BJ (cell line): ENCODE measurements at regions not wholly inside any gene's neighbourhood (a gene's known extent, or its start where the extent isn't known, plus 50 kb on each side); places are given as distances from the start of the nearest gene placed in this dataset. TPM values are rescaled to one million over a fixed set of nuclear protein-coding genes. Genes with fewer than 3 reads are reported as not detected.

ENCODE experiments used
- CTCF ChIA-PET: fragments of 350-600 bp; formaldehyde crosslinking; extraction: SDS; loops from one replicate; lab custom pipeline; 2021; ENCODE audit warnings: antibody characterized with exemption, inconsistent platforms; lab: Yijun Ruan, JAX
- POLR2A ChIA-PET: fragments of 300-600 bp; sonication (Branson Sonifier 250); formaldehyde crosslinking; extraction: SDS; loops from one replicate; lab custom pipeline; 2021; ENCODE audit warnings: antibody characterized with exemption; lab: Charles Lee
- DNase-seq: peaks from one replicate; pipeline ENCODE4 v3.0.0-alpha.2; 2011; ENCODE audit warnings: low read depth
- H3K27me3 ChIP-seq: 2 replicates; pipeline ENCODE4 v1.6.0; 2011; ENCODE audit warnings: low read length; ENCODE audit not compliant: control insufficient read depth, insufficient read depth
- H3K36me3 ChIP-seq: 2 replicates; pipeline ENCODE4 v1.5.1; 2011; ENCODE audit warnings: low read length; ENCODE audit not compliant: control insufficient read depth, insufficient read depth
- H3K4me3 ChIP-seq: 2 replicates; pipeline ENCODE4 v1.5.1; 2011; ENCODE audit warnings: low read depth, mild to moderate bottlenecking, control low read depth, low read length
- small RNA-seq: library from RNA; depleted of rRNA; stranded (forward); fragments of <200 nt; gene quantifications from one replicate; pipeline ENCODE3, GENCODE V24; 2012; ENCODE audit warnings: low replicate concordance, low read depth; ENCODE audit not compliant: insufficient read length
- TF ChIP-seq, protein P1 (sequence below): IDR thresholded peaks from 2 replicates; pipeline ENCODE4 v1.5.1; 2011; ENCODE audit warnings: low read depth, mild to moderate bottlenecking, control low read depth, inconsistent platforms, low read length, moderate library complexity; ENCODE audit not compliant: insufficient read depth

DNA sequence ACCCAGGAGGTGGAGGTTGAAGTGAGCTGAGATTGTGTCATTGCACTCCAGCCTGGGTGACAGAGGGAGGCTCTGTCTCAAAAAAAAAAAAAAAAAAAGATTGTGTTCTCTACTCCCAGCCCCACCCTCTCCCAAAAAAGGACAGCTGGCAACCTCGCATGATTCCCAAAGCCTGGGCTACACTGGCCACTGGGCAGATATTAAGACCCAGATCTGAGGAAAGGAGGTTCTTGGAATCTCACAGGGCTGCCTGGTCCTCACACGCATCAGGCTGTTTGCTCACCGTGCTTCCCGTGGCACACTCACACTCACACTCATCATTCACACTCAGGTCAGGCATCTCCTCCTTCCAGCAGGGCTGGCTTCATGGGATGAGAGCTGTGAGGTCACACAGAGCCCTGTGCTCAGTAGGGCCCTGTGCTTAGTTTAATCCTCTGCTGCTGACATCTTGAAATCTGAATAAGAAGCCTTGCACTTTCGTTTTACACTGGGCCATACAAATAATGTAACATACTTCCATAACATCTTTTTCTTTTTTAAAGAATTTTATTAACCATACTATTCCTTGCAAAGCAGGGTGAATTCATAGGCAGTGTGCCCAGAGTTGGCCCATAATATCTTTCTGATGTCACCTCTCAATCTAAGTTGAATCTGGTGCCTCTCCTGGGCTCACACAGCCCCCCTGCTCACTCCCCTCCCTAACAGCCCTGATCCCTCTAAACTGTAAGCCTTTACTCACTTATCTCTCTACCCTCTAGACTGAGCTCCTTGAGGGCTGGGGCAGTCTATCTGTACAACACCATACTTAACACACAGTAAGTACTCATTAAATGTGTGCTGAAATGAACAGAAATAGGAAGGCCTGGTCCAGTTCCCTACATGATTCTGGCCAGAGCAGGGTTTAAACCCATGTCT, 50.2 kb upstream of the C15orf39 start:
- TF ChIP-seq, protein P1, sequence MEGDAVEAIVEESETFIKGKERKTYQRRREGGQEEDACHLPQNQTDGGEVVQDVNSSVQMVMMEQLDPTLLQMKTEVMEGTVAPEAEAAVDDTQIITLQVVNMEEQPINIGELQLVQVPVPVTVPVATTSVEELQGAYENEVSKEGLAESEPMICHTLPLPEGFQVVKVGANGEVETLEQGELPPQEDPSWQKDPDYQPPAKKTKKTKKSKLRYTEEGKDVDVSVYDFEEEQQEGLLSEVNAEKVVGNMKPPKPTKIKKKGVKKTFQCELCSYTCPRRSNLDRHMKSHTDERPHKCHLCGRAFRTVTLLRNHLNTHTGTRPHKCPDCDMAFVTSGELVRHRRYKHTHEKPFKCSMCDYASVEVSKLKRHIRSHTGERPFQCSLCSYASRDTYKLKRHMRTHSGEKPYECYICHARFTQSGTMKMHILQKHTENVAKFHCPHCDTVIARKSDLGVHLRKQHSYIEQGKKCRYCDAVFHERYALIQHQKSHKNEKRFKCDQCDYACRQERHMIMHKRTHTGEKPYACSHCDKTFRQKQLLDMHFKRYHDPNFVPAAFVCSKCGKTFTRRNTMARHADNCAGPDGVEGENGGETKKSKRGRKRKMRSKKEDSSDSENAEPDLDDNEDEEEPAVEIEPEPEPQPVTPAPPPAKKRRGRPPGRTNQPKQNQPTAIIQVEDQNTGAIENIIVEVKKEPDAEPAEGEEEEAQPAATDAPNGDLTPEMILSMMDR = no peak
- Histone ChIP-seq H3K4me3 (no peak overlapping the region), H3K27me3 (no peaks in the 10 kb centered on the region), H3K36me3 (no peaks in the 10 kb centered on the region)
- DNase-seq = no peak
- ChIA-PET CTCF (interaction anchor here (0.6 to 1.4 kb wide), 3 partner anchors 8 to 52 kb away, joined by 3 to 4 read pairs (median 3); no protein-coding TSS in a partner anchor), POLR2A (interaction anchor here (0.5 kb wide), 1 partner anchor 32 kb away, joined by 12 read pairs; no protein-coding TSS in a partner anchor)

Small RNA genes lying in the stretch of these regions (small RNA-seq; reads per million reads assigned to genes)
- not detected for gene RF00017
- gene RF00601 = not detected
